ENCODE measurements at regions not wholly inside any gene's neighbourhood (a gene's known extent, or its start where the extent isn't known, plus 50 kb on each side); places are given as distances from the start of the nearest gene placed in this dataset.

DNA sequence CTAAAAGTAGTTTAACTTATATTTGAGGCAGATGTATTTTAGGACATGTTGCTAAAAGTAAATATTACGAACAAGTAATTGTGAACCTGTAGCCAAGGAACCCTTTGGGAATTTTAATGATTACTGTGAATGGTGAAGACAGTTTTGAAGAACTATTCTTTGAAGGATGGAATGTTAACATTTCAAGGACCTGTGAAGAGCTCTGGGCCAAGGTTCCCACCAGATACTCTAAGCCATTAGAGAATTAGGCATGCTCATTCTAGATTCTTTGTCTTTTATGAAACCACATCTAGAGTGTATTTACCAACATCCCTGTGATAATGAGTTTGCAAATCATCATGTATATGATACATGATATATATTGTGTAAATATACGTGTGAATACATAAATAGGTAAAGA is 99.8 kb downstream of the SEPTIN7 start:
- intact Hi-C loops (cut with micrococcal nuclease), result loop anchor here (10.0 kb wide), 2 partner anchors 366 to 476 kb away; no protein-coding TSS in a partner anchor

More for the DNA sequence above, 99.8 kb downstream of the SEPTIN7 start:
- no peaks in the 10 kb centered on the region for H3K79me2 ChIP-seq (ENCODE audit: control insufficient read depth, insufficient read depth, low read length)
- POLR2A ChIA-PET, result no interaction called here
- dilution Hi-C loops (cut with MboI; ENCODE audit: extremely low pct_ligation_motif_present, low sequenced_read_pairs), result no loop called here
- no peak overlapping the region for H3K4me2 ChIP-seq (ENCODE audit: insufficient read depth, low read length)
- FAIRE-seq, result no peak
- H3K9me1 ChIP-seq (replicated peaks; ENCODE audit: control insufficient read depth, extremely low read depth, insufficient read depth, low read length), result no peaks in the 10 kb centered on the region
- H4K20me1 ChIP-seq (replicated peaks; ENCODE audit: control insufficient read depth, extremely low read depth, insufficient read depth, low read length), result no peaks in the 10 kb centered on the region
- no peak for TF ChIP-seq POLR2A (IDR thresholded peaks at IDR 0.05; ENCODE audit: low read depth, low read length)
- TF ChIP-seq, protein P1, sequence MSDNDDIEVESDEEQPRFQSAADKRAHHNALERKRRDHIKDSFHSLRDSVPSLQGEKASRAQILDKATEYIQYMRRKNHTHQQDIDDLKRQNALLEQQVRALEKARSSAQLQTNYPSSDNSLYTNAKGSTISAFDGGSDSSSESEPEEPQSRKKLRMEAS (IDR thresholded peaks at IDR 0.05; ENCODE audit: insufficient read depth, insufficient read length), result no peak
- TF ChIP-seq POLR2AphosphoS5 (IDR thresholded peaks at IDR 0.05; ENCODE audit: insufficient read depth, low read depth, low read length), result no peak
- no peak for TF ChIP-seq EZH2 (IDR thresholded peaks at IDR 0.05; ENCODE audit: borderline replicate concordance, low read depth, low read length, severe bottlenecking)
- no peak for TF ChIP-seq CTCF (IDR thresholded peaks at IDR 0.05; ENCODE audit: extremely low read depth in 1 of 2, insufficient read depth in 1 of 2, low read depth in 1 of 2, low read length in 2 of 2)
- TF ChIP-seq JUN (IDR thresholded peaks at IDR 0.05; ENCODE audit: borderline replicate concordance, insufficient read depth, insufficient read length, low read depth), result no peak
- no peak overlapping the region for H3K9ac ChIP-seq (replicated peaks; ENCODE audit: extremely low read depth, insufficient read depth, low read length)
- DNase-seq (ENCODE audit: low read depth, low spot score), result no peak
- no peak overlapping the region for H3K4me3 ChIP-seq (replicated peaks in 1 of 3; ENCODE audit: insufficient read depth in 1 of 3, low read depth in 1 of 3, low read length in 3 of 3)
- H3K36me3 ChIP-seq (ENCODE audit: control insufficient read depth in 2 of 2, extremely low read depth in 1 of 2, insufficient read depth in 2 of 2, low read length in 2 of 2), result peaks cover 3 to 5% of the 10 kb centered on the region in 2 experiments
- CTCF ChIA-PET, result interaction anchor here (1.1 kb wide), 1 partner anchor 191 kb away, joined by 4 read pairs; no protein-coding TSS in a partner anchor
- no TSS peak for BruUV-seq (replicated peaks)
- H2AFZ ChIP-seq (ENCODE audit: low read depth, low read length), result no peak overlapping the region
- no peaks in the 10 kb centered on the region for H3K9me3 ChIP-seq (replicated peaks; ENCODE audit: control insufficient read depth, insufficient read depth, low read length)
- H3K27ac ChIP-seq (ENCODE audit: insufficient read depth, low read depth, low read length), result no peak overlapping the region
- H3K27me3 ChIP-seq (ENCODE audit: control insufficient read depth in 2 of 2, insufficient read depth in 2 of 2, low read length in 2 of 2), result no peaks in the 10 kb centered on the region
- H3K4me1 ChIP-seq (ENCODE audit: control insufficient read depth, extremely low read depth, insufficient read depth, low read length), result no peaks in the 10 kb centered on the region

Data from endothelial cell of umbilical vein (primary cell).